Embryonic facial prominence (tissue), 1 donor: ENCODE measurements at regions not wholly inside any gene's neighbourhood (a gene's known extent, or its start where the extent isn't known, plus 50 kb on each side); places are given as distances from the start of the nearest gene placed in this dataset.

Experiments
- DNase-seq: peaks from one replicate; pipeline ENCODE4 v3.0.0-alpha.2; 2016; ENCODE audit errors: extremely low spot score

DNA sequence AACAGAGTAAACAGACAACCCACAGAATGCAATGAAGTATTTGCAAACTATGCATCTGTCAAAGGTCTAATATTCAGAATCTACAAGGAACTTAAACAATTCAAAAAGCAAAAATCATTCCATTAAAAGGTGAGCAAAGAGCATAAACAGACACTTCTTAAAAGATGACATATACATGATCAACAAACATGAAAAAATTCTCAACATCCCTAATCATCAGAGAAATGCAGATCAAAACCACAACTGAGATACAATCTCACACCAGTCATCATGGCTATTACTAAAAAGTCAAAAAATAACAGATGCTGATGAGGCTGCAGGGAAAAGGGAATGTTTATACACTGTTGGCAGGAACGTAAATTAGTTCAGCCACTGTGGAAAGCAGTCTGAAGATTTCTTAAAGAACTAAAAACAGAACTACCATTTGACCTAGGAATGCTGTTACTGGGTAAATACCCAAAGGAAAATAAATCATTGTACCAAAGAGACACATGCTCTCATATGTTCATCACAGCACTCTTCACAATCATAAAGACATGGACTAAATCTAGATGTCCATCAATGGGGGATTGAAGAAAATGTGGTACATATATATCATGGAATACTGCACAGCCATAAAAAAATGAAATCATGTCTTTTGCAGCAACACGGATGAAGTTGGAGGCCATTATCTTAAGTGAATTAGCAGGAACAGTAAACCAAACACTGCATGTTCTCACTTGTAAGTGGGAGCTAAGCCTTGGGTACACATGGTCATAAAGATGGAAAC lies 393.3 kb upstream of the CBLB start:
- no peak for DNase-seq

- DNase-seq: no peak
Observed at GRCh38 chr3:106263011-106263410, 394.2 kb upstream of the CBLB start.

GRCh38 chr3:106263546-106263945 lies 394.7 kb upstream of the CBLB start:
- no peak for DNase-seq

- no peak for DNase-seq
Observed at GRCh38 chr3:106265704-106266103, 396.9 kb upstream of the CBLB start.

DNA sequence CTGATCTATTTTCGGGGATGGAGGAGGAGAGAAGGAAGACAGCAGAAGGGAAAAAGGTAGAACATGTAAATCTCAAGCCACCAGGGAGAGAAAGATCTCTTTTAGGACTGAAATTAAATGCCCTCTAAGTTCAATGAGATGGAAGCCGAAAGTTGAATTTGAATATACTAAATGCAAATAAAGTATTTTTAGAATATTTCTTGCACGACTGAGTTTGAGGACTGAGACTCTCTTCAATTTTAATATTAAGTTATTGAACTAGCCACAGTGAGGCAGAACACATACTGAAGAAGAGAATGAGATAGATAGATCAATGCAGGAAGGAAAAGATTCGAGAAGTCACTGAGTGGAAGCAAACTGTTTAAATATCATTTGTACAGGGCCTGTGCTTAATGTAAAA lies 399.9 kb upstream of the CBLB start:
- DNase-seq: no peak

DNA sequence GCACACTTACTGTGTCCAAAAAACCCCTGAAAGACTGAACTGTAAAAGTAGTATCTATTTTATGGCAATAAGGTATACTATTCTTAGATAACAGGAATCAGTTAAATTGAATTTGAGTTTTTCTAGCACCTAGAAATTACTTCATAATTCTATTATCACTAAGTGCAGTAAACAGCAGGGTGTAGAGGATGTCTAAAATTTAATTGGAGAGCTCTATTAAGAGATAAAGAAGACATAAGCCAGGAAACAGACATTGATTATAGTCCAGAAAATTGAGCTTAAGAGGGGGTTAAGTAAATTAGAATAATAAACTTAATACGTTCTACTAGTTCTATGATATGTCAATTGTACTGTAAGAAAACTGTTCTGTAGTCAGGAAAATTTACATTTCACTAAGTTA lies 403.5 kb upstream of the CBLB start:
- DNase-seq: no peak

DNA sequence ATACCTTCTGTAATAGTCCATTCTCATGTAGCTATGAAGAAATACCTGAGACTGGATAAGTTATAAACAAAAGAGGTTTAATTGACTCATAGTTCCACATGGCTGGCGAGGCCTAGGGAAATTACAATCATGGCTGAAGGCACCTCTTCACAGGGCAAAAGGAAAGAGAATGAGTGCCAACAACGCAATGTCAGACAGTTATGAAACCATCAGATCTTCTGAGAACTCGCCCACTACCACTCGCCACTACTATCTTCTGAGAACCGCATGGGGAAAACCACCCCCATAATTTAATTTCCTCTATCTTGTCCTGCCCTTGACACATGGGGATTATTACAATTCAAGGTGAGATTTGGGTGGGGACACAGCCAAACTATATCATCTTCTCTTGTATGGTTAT lies 406.8 kb upstream of the CBLB start:
- no peak for DNase-seq

DNA sequence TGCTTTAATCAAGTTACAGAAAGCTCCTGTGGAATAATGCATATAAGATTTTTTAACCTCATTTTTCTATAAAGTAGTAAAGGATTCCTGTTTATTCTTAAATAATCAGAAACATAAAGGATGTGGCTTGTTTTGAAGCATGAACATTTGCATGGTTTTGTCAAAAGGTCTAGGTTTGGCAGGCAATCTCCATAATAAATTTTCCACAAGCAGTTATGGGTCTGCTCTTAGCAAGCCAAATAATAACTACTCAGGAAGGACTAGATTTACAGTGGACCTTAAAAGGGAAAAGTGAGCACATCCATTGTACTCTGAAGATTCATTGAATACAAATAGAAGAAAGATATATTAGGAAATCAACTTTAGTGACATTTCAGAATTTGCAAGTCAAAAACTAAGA lies 407.3 kb upstream of the CBLB start:
- no peak for DNase-seq

GRCh38 chr3:106276755-106277612 lies 408.2 kb upstream of the CBLB start:
- DNase-seq: no peak

- DNase-seq: no peak
Observed at GRCh38 chr3:106277731-106278130, 408.9 kb upstream of the CBLB start.

DNA sequence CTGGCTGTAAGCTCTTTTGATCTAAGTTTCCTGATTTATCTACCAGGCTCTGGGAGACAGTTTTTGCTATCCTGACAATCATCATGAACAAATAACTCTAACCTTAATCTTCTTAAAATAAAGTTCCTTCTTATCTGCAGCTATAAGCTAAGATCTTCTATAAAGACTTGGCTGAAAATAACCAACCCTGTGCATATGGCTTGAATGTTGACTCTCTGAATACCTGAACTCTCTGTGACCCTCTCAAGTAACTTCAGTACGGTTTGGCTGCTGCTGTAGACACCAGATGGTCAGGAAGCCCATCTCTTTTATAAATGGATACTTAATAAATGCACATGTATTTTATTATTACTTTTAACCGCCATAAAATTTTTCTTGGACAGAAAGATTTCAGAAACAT lies 412.4 kb upstream of the CBLB start:
- DNase-seq: peak; percentile 49

- DNase-seq: no peak
Observed at GRCh38 chr3:106282943-106283342, 414.1 kb upstream of the CBLB start.

- DNase-seq: peak; percentile 71
Observed at GRCh38 chr3:106288781-106289180, 420.0 kb upstream of the CBLB start.

- no peak for DNase-seq
Observed at GRCh38 chr3:106290304-106290997, 421.6 kb upstream of the CBLB start.

DNA sequence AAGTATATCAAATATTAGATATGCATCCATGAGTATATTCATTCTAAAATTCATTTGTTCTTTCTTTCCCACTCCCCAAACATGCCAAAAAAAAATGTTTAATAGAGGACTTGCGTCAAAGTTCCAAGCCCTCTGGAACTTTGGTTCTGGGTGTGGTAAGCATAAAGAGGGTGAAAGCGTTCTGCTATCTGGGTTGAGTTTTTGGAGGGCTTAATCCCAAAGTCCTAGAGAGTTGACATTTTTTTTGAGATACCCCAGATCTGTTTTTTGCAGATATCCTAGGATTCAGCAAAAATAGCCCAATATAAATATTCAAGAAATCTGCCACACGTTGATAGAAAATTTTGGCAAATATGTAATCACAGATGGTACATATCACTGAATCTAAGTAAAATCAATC lies 424.3 kb upstream of the CBLB start:
- DNase-seq: no peak

- DNase-seq: no peak
Observed at GRCh38 chr3:106294121-106294520, 425.3 kb upstream of the CBLB start.

DNA sequence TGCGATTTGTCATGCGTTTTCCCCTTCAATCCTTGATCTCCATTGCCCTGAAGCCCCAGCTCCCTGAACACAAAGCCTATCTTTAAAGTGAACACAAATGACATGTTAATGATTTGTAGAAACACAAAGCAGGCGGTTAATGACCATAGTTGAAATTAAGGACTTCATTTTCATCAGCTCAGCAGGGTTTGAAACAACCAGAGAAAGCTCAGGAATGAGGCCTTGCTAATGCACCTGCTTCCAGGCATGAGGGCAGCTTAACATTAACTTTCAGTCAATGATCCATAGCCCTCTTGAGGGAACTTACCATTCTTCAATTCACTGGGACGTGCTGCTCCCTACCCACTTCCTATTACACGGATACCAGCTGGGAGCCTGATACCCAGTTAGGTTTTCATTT lies 427.2 kb upstream of the CBLB start:
- DNase-seq: no peak

DNA sequence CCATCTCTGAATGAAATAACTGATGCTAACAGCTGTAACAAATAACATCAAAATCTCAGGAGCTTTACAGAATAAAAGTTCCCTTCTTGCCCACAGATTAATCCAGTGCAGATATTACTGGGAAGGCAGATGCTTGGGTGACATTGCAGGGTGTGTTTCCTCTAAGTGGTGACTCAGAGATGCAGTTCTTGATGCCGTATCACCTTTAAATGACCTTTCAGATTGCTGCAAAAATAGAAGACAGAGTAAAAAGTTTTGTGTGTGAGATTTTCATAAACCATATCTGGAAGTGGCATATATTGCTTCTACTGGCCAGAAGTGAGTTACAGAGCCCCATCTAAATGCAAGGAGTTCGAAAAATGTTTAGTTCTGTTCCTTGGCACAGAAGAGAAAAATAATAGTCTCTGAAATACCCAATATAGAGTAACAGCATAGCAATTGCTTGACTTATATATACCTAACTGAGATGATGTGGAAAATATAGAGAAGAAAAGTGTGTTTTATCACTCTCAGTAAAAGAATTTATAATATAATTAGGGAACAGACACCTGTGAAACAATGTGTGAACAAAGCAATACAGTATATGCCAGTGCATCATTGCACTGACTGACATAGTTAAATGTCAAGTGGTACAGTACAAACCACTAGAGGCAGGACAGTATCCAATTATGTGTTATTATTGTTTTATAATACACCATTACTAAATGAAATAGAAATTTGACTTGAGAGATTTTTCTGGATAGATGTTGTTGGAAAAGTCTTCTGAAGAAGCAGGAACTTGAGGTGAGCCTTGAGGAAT lies 430.7 kb upstream of the CBLB start:
- no peak for DNase-seq

DNA sequence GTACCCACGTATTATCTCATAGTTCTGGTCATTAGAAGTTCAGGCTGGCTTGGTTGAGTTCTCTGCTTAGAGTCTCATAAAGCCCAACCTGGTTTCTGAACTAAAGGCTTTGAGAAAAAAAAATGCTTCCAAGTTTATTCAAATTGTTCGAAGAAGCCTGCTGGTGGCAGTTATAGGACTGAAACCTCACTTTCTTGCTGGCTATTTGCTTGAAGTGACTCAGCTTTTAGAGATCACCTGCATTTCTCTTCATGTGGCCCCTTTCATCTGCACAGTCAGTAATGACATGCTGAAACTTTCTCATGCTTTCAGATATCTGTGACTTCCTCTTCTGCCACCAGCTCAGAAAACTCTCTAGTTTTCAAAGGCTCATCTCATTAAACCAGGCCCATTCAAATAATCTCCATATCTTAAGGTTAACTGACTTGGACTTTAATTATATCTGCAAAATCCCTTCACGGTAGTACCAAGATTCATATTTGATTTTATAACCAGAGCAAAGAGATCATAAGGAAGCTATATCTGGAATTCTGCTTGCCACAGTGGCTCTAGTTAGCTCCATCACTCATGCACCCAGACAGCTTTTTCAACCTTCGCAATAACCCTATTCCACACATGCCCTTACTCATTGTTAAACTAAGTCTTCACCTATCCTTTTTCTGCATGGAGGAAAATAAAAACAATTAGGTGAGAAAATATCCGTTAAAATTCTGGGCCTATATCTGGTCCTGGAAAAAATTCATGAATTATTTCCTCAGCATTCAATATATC lies 433.8 kb upstream of the CBLB start:
- DNase-seq: no peak

- DNase-seq: no peak
Observed at GRCh38 chr3:106303766-106304165, 435.0 kb upstream of the CBLB start.

GRCh38 chr3:106305127-106305526 lies 436.3 kb upstream of the CBLB start:
- DNase-seq: no peak
